Body of pancreas (tissue), 4 donors: ENCODE measurements at regions not wholly inside any gene's neighbourhood (a gene's known extent, or its start where the extent isn't known, plus 50 kb on each side); places are given as distances from the start of the nearest gene placed in this dataset.

ENCODE experiments used
- POLR2A ChIP-seq, 3 donors: fragments of 450-650 bp; IDR thresholded peaks; one replicate each; pipeline ENCODE4 v1.6.1; 2016; ENCODE audit warnings: antibody characterized with exemption in 3 of 3, mild to moderate bottlenecking in 2 of 3
- TF ChIP-seq, protein P1 (sequence below), 7 experiments: fragments of 450-650 bp in 4 of 7; fragments of 200-600 bp in 3 of 7; sonication (generic) in 3 of 7; IDR thresholded peaks; one replicate each; pipeline ENCODE4 v1.5.1; 2016 to 2019; ENCODE audit warnings: antibody characterized with exemption in 7 of 7

DNA sequence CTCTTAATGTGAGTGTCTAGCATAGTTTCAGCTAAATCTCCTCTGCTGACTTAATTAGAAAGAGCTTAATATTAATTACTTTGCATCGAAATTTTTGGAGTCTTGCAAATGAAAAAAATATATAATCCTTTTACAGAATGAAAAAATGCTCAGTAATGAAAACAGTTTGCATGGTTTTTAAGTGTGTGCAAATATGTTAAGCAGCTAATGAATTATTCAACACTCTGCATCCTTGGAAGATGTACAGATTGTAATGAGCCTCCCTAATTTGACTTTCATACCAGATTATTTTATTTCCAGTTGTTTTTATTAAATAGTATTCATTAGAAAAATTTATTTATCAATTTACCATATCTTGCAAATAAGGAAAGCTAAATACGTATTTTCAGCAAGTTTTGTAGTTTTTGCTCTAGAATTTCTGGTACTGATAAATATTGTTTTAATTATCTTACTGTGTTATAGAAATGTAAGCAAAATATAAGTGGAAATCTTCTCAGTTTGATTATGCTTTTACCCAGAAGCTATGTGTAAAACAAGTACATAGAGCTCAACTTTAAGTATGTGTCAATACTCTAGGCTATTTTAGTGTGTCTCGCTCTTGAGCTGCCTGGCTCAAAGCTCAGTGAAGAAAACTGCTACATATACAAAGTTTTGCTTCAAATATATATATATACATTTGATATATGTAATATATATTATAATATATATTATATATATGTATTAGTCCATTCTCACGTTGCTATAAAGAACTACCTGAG is 714.9 kb upstream of the LUZP2 start:
- TF ChIP-seq, protein P1, sequence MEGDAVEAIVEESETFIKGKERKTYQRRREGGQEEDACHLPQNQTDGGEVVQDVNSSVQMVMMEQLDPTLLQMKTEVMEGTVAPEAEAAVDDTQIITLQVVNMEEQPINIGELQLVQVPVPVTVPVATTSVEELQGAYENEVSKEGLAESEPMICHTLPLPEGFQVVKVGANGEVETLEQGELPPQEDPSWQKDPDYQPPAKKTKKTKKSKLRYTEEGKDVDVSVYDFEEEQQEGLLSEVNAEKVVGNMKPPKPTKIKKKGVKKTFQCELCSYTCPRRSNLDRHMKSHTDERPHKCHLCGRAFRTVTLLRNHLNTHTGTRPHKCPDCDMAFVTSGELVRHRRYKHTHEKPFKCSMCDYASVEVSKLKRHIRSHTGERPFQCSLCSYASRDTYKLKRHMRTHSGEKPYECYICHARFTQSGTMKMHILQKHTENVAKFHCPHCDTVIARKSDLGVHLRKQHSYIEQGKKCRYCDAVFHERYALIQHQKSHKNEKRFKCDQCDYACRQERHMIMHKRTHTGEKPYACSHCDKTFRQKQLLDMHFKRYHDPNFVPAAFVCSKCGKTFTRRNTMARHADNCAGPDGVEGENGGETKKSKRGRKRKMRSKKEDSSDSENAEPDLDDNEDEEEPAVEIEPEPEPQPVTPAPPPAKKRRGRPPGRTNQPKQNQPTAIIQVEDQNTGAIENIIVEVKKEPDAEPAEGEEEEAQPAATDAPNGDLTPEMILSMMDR (IDR thresholded peaks at IDR 0.05) = no peak
- no peak for TF ChIP-seq POLR2A (IDR thresholded peaks at IDR 0.05)
